ENCODE measurements at regions not wholly inside any gene's neighbourhood (a gene's known extent, or its start where the extent isn't known, plus 50 kb on each side); places are given as distances from the start of the nearest gene placed in this dataset.

DNA sequence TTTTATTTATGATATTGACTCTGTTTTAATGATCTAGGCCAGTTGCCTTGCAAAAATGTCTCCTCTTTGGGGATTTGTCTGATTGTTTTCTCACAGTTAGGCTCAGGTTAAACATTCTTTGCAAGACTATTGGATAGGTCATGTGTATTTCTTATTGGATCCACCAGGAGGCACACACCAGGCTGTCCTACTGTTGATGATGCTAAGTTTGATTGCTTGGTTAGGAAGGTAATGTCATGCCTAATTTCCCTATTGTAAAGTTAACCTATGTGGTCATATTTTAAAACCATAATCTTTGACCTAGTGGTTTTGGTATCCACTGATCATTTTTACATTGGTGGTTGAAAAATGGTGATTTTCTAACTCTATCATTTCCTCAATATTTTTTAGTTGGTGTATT is 137.1 kb downstream of the BRMS1L start:
- no peak overlapping the region for H3K9ac ChIP-seq (ENCODE audit: low read length)
- H3K79me2 ChIP-seq (ENCODE audit: insufficient read depth, low read length) = no peaks in the 10 kb centered on the region
- CTCF ChIA-PET = no interaction called here
- H4K20me1 ChIP-seq (ENCODE audit: insufficient read depth) = no peaks in the 10 kb centered on the region
- intact Hi-C loops (cut with micrococcal nuclease) = loop anchor here (10.0 kb wide), 1 partner anchor 642 kb away; no protein-coding TSS in a partner anchor
- H3K4me3 ChIP-seq (replicated peaks in 1 of 2; ENCODE audit: low read depth in 1 of 2, low read length in 2 of 2) = no peak overlapping the region
- ATAC-seq (peak; percentile 82), DNase-seq (ENCODE audit: low read depth, low spot score) (peak; percentile 15)
- no peaks in the 10 kb centered on the region for H3K36me3 ChIP-seq (ENCODE audit: control insufficient read depth in 1 of 2, insufficient read depth in 2 of 2, low read length in 2 of 2)
- no peak overlapping the region for H2AFZ ChIP-seq (ENCODE audit: low read depth, low read length, poor library complexity, severe bottlenecking)
- POLR2A ChIA-PET = no interaction called here
- H3K4me1 ChIP-seq (ENCODE audit: control insufficient read depth in 1 of 2, insufficient read depth in 2 of 2, low read length in 2 of 2) = no peaks in the 10 kb centered on the region
- no peaks in the 10 kb centered on the region for H3K27me3 ChIP-seq (ENCODE audit: insufficient read depth, low read length)
- H3K9me2 ChIP-seq (ENCODE audit: insufficient read depth) = no peaks in the 10 kb centered on the region
- H3K4me2 ChIP-seq (ENCODE audit: low read length) = no peak overlapping the region
- RAD21 ChIA-PET (ENCODE audit: low non-redundant PET in 1 of 2, low total read pairs in 2 of 2, uncharacterized antibody in 2 of 2, unreplicated experiment in 2 of 2) = no interaction called here
- H3K9me3 ChIP-seq (ENCODE audit: control insufficient read depth in 1 of 2, insufficient read depth in 1 of 2, low read depth in 1 of 2, low read length in 2 of 2) = no peaks in the 10 kb centered on the region
- no TSS peak for BruUV-seq (replicated peaks)
- H3K27ac ChIP-seq (ENCODE audit: low read depth, low read length) = no peak overlapping the region
- TF ChIP-seq, protein P1, sequence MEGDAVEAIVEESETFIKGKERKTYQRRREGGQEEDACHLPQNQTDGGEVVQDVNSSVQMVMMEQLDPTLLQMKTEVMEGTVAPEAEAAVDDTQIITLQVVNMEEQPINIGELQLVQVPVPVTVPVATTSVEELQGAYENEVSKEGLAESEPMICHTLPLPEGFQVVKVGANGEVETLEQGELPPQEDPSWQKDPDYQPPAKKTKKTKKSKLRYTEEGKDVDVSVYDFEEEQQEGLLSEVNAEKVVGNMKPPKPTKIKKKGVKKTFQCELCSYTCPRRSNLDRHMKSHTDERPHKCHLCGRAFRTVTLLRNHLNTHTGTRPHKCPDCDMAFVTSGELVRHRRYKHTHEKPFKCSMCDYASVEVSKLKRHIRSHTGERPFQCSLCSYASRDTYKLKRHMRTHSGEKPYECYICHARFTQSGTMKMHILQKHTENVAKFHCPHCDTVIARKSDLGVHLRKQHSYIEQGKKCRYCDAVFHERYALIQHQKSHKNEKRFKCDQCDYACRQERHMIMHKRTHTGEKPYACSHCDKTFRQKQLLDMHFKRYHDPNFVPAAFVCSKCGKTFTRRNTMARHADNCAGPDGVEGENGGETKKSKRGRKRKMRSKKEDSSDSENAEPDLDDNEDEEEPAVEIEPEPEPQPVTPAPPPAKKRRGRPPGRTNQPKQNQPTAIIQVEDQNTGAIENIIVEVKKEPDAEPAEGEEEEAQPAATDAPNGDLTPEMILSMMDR (IDR thresholded peaks at IDR 0.05 in 2 of 3, conservative IDR thresholded peaks at IDR 0.05 in 1 of 3; ENCODE audit: borderline replicate concordance in 1 of 3, insufficient read depth in 1 of 3, low read depth in 2 of 3, low read length in 2 of 3) = peak; percentile 13 to 62 (median 50); a peak in 4 of 6 replicates
- TF ChIP-seq CBX3 (IDR thresholded peaks at IDR 0.05; ENCODE audit: low read depth) = no peak
- TF ChIP-seq RAD21 (IDR thresholded peaks at IDR 0.05; ENCODE audit: low read depth) = peak; percentile 30; the same call in 1 of the 2 replicates

DNA sequence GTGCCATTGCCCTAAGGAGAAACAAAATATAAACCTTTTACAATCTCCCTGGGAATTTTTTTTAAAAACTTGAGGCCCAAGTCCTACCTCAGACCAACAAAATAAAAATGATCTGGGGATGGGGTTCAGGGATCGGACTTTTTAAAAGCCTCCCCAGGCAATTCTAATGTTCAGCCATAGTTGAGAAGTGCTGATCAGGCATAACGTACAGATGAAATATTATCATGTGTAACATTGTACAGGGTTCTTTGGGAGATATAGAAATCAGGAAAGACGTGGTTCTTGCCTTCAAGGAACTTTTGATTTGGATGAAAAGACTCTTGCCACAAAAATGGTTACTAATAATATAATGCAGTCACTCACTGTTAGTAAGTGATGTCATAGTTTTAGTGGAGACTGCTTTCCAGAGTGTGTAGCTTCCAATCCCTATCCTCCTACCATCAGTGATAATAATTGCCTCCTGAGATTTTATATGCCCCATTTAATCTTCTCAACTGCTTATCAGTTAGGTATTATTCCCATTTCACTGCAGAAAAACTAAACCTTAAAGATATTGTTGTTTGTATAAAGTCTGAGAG is 135.6 kb downstream of the BRMS1L start:
- H3K27me3 ChIP-seq (ENCODE audit: insufficient read depth, low read length) = no peaks in the 10 kb centered on the region
- no peaks in the 10 kb centered on the region for H3K79me2 ChIP-seq (ENCODE audit: insufficient read depth, low read length)
- CTCF ChIA-PET = interaction anchor here (1.0 kb wide), 1 partner anchor 8 kb away, joined by 3 read pairs; no protein-coding TSS in a partner anchor
- no peak for DNase-seq (ENCODE audit: low read depth, low spot score)
- ATAC-seq = no peak
- H3K9me2 ChIP-seq (ENCODE audit: insufficient read depth) = no peaks in the 10 kb centered on the region
- H3K27ac ChIP-seq (ENCODE audit: low read depth, low read length) = no peak overlapping the region
- H2AFZ ChIP-seq (ENCODE audit: low read depth, low read length, poor library complexity, severe bottlenecking) = no peak overlapping the region
- H3K9me3 ChIP-seq (ENCODE audit: control insufficient read depth in 1 of 2, insufficient read depth in 1 of 2, low read depth in 1 of 2, low read length in 2 of 2) = no peaks in the 10 kb centered on the region
- no TSS peak for BruUV-seq (replicated peaks)
- intact Hi-C loops (cut with micrococcal nuclease) = loop anchor here (10.0 kb wide), 1 partner anchor 643 kb away; no protein-coding TSS in a partner anchor
- no peaks in the 10 kb centered on the region for H3K36me3 ChIP-seq (ENCODE audit: control insufficient read depth in 1 of 2, insufficient read depth in 2 of 2, low read length in 2 of 2)
- no peak overlapping the region for H3K4me3 ChIP-seq (replicated peaks in 1 of 2; ENCODE audit: low read depth in 1 of 2, low read length in 2 of 2)
- RAD21 ChIA-PET (ENCODE audit: low non-redundant PET in 1 of 2, low total read pairs in 2 of 2, uncharacterized antibody in 2 of 2, unreplicated experiment in 2 of 2) = no interaction called here
- H3K4me1 ChIP-seq (ENCODE audit: control insufficient read depth in 1 of 2, insufficient read depth in 2 of 2, low read length in 2 of 2) = no peaks in the 10 kb centered on the region
- H4K20me1 ChIP-seq (ENCODE audit: insufficient read depth) = no peaks in the 10 kb centered on the region
- no peak overlapping the region for H3K9ac ChIP-seq (ENCODE audit: low read length)
- POLR2A ChIA-PET = no interaction called here
- no peak overlapping the region for H3K4me2 ChIP-seq (ENCODE audit: low read length)
- TF ChIP-seq EGR1 (IDR thresholded peaks at IDR 0.05; ENCODE audit: low read depth) = no peak
- TF ChIP-seq ZNF274 (IDR thresholded peaks at IDR 0.05; ENCODE audit: low read depth, low read length) = no peak
- TF ChIP-seq SRF (IDR thresholded peaks at IDR 0.05; ENCODE audit: low read depth) = no peak
- TF ChIP-seq EZH2 (IDR thresholded peaks at IDR 0.05) = no peak
- TF ChIP-seq, protein P2, sequence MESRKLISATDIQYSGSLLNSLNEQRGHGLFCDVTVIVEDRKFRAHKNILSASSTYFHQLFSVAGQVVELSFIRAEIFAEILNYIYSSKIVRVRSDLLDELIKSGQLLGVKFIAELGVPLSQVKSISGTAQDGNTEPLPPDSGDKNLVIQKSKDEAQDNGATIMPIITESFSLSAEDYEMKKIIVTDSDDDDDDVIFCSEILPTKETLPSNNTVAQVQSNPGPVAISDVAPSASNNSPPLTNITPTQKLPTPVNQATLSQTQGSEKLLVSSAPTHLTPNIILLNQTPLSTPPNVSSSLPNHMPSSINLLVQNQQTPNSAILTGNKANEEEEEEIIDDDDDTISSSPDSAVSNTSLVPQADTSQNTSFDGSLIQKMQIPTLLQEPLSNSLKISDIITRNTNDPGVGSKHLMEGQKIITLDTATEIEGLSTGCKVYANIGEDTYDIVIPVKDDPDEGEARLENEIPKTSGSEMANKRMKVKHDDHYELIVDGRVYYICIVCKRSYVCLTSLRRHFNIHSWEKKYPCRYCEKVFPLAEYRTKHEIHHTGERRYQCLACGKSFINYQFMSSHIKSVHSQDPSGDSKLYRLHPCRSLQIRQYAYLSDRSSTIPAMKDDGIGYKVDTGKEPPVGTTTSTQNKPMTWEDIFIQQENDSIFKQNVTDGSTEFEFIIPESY (IDR thresholded peaks at IDR 0.05; ENCODE audit: extremely low read depth, insufficient replicate concordance, low read length) = no peak
- TF ChIP-seq MAX (IDR thresholded peaks at IDR 0.05) = no peak
- TF ChIP-seq JUND (IDR thresholded peaks at IDR 0.05) = no peak
- no peak for TF ChIP-seq RAD21 (IDR thresholded peaks at IDR 0.05; ENCODE audit: low read depth)
- TF ChIP-seq, protein P3, sequence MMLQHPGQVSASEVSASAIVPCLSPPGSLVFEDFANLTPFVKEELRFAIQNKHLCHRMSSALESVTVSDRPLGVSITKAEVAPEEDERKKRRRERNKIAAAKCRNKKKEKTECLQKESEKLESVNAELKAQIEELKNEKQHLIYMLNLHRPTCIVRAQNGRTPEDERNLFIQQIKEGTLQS (IDR thresholded peaks at IDR 0.05) = no peak
- TF ChIP-seq, protein P1 (IDR thresholded peaks at IDR 0.05 in 2 of 3, conservative IDR thresholded peaks at IDR 0.05 in 1 of 3; ENCODE audit: borderline replicate concordance in 1 of 3, insufficient read depth in 1 of 3, low read depth in 2 of 3, low read length in 2 of 3) = no peak
- no peak for TF ChIP-seq CEBPB (IDR thresholded peaks at IDR 0.05; ENCODE audit: low read depth)
- TF ChIP-seq CBX3 (IDR thresholded peaks at IDR 0.05; ENCODE audit: low read depth) = no peak

All from HCT116 (cell line).